Ishikawa (cell line): ENCODE measurements at regions not wholly inside any gene's neighbourhood (a gene's known extent, or its start where the extent isn't known, plus 50 kb on each side); places are given as distances from the start of the nearest gene placed in this dataset.

ENCODE experiments used
- CEBPB ChIP-seq: IDR thresholded peaks from 2 replicates; pipeline ENCODE4 v1.6.1; 2012
- CREB1 ChIP-seq: IDR thresholded peaks from 2 replicates; pipeline ENCODE4 v1.6.1; 2012; ENCODE audit warnings: low read depth
- EGR1 ChIP-seq: IDR thresholded peaks from 2 replicates; pipeline ENCODE4 v1.6.1; 2012
- EP300 ChIP-seq: IDR thresholded peaks from 2 replicates; pipeline ENCODE4 v1.6.1; 2012; ENCODE audit warnings: borderline replicate concordance
- FOXM1 ChIP-seq: IDR thresholded peaks from 2 replicates; pipeline ENCODE4 v1.6.1; 2012; ENCODE audit warnings: low read depth, borderline replicate concordance
- NFIC ChIP-seq: IDR thresholded peaks from 2 replicates; pipeline ENCODE4 v1.6.1; 2012
- RAD21 ChIP-seq: IDR thresholded peaks from 2 replicates; pipeline ENCODE4 v1.6.1; 2012; ENCODE audit warnings: low read depth
- TAF1 ChIP-seq: IDR thresholded peaks from 2 replicates; pipeline ENCODE4 v1.6.1; 2012; ENCODE audit warnings: low read depth, mild to moderate bottlenecking
- TCF12 ChIP-seq: IDR thresholded peaks from 2 replicates; pipeline ENCODE4 v1.6.1; 2012; ENCODE audit warnings: low read depth
- TEAD4 ChIP-seq: IDR thresholded peaks from 2 replicates; pipeline ENCODE4 v1.6.1; 2012
- YY1 ChIP-seq: IDR thresholded peaks from 2 replicates; pipeline ENCODE4 v1.6.1; 2012; ENCODE audit warnings: low read depth
- ZBTB7A ChIP-seq: IDR thresholded peaks from 2 replicates; pipeline ENCODE4 v1.6.1; 2012; ENCODE audit warnings: low read depth
- TF ChIP-seq, protein P1 (sequence below): IDR thresholded peaks from 2 replicates; pipeline ENCODE4 v1.6.1; 2012
- TF ChIP-seq, protein P2 (sequence below): IDR thresholded peaks from 2 replicates; pipeline ENCODE4 v1.6.1; 2012; ENCODE audit warnings: low read depth, mild to moderate bottlenecking

DNA sequence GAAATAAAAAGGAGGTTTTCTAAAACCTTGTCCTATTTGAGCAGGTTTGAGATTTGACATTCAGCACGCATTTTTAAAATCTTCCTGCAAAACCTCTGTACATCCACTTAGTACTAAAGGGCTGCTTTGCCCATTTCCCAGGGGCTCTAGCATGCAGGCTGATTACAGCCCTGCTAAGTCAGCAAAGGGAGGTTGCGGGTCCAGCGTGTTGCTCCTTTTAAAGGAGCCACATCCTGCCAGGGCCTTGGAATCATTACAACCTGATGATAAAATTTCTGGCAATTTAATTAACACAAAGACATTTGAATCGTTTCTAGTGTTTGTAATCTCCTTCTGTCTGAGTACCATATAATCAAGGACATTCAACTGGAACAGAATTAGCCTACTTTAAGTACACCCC, 455.1 kb upstream of the CITED2 start:
- TF ChIP-seq CEBPB (no peak), YY1 (no peak), CREB1 (no peak), NFIC (no peak), RAD21 (no peak), EP300 (no peak), ZBTB7A (no peak), TAF1 (no peak), TCF12 (no peak), FOXM1 (no peak), EGR1 (no peak), TEAD4 (no peak)
- TF ChIP-seq, protein P1, sequence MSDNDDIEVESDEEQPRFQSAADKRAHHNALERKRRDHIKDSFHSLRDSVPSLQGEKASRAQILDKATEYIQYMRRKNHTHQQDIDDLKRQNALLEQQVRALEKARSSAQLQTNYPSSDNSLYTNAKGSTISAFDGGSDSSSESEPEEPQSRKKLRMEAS: no peak
- TF ChIP-seq, protein P2, sequence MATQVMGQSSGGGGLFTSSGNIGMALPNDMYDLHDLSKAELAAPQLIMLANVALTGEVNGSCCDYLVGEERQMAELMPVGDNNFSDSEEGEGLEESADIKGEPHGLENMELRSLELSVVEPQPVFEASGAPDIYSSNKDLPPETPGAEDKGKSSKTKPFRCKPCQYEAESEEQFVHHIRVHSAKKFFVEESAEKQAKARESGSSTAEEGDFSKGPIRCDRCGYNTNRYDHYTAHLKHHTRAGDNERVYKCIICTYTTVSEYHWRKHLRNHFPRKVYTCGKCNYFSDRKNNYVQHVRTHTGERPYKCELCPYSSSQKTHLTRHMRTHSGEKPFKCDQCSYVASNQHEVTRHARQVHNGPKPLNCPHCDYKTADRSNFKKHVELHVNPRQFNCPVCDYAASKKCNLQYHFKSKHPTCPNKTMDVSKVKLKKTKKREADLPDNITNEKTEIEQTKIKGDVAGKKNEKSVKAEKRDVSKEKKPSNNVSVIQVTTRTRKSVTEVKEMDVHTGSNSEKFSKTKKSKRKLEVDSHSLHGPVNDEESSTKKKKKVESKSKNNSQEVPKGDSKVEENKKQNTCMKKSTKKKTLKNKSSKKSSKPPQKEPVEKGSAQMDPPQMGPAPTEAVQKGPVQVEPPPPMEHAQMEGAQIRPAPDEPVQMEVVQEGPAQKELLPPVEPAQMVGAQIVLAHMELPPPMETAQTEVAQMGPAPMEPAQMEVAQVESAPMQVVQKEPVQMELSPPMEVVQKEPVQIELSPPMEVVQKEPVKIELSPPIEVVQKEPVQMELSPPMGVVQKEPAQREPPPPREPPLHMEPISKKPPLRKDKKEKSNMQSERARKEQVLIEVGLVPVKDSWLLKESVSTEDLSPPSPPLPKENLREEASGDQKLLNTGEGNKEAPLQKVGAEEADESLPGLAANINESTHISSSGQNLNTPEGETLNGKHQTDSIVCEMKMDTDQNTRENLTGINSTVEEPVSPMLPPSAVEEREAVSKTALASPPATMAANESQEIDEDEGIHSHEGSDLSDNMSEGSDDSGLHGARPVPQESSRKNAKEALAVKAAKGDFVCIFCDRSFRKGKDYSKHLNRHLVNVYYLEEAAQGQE: no peak
